PC-3 (cell line): ENCODE measurements at regions not wholly inside any gene's neighbourhood (a gene's known extent, or its start where the extent isn't known, plus 50 kb on each side); places are given as distances from the start of the nearest gene placed in this dataset.

Experiments used
- ATAC-seq: fragments of 200-7000 bp; cut with Tn5 transposase; 2 replicates; pipeline ENCODE4 v1.9.1; 2020; ENCODE audit warnings: mild to moderate bottlenecking, moderate library complexity
- BruUV-seq: library from RNA; stranded (reverse); fragments of 400-500 nt; replicated peaks from 2 replicates; lab custom pipeline; 2021; lab: Mats Ljungman, UMichigan
- CTCF ChIA-PET: fragments of 300-600 bp; sonication (Branson Sonifier 250); formaldehyde crosslinking; loops from one replicate; lab custom pipeline; 2022; ENCODE audit warnings: antibody characterized with exemption; lab: Charles Lee
- POLR2A ChIA-PET: fragments of 300-600 bp; sonication (Branson Sonifier 250); formaldehyde crosslinking; loops from one replicate; lab custom pipeline; 2022; ENCODE audit warnings: antibody characterized with exemption; ENCODE audit not compliant: unreplicated experiment; lab: Charles Lee
- DNase-seq: peaks from one replicate; pipeline ENCODE4 v3.0.0-alpha.2; 2015
- H2AFZ ChIP-seq: fragments of 300-600 bp; sonication (generic); 2 replicates; pipeline ENCODE4 v1.6.0; 2016; ENCODE audit warnings: antibody characterized with exemption, low read length
- H3F3A ChIP-seq: fragments of 300-600 bp; sonication (generic); one replicate; pipeline ENCODE4 v1.6.0; 2017; ENCODE audit warnings: antibody characterized with exemption, low read length, control low read depth, mild to moderate bottlenecking; ENCODE audit not compliant: unreplicated experiment
- H3K27ac ChIP-seq: fragments of 300-600 bp; sonication (generic); 2 replicates; pipeline ENCODE4 v1.5.1; 2016; ENCODE audit warnings: mild to moderate bottlenecking, low read length
- H3K27me3 ChIP-seq: fragments of 300-600 bp; sonication (generic); 2 replicates; pipeline ENCODE4 v1.6.1; 2016; ENCODE audit warnings: low read length, mixed read lengths
- H3K36me3 ChIP-seq: fragments of 300-600 bp; sonication (generic); 2 replicates; pipeline ENCODE4 v1.6.1; 2016; ENCODE audit warnings: low read depth, mixed run types, low read length, mixed read lengths
- H3K4me1 ChIP-seq: fragments of 300-600 bp; sonication (generic); 2 replicates; pipeline ENCODE4 v1.5.1; 2016; ENCODE audit warnings: low read length; ENCODE audit not compliant: insufficient read depth
- H3K4me2 ChIP-seq: fragments of 300-600 bp; sonication (generic); 2 replicates; pipeline ENCODE4 v1.6.0; 2016; ENCODE audit warnings: low read length
- H3K4me3 ChIP-seq: fragments of 300-600 bp; sonication (generic); 2 replicates; pipeline ENCODE4 v1.5.1; 2016; ENCODE audit warnings: mild to moderate bottlenecking, low read length, mixed read lengths
- H3K79me2 ChIP-seq: fragments of 300-600 bp; sonication (generic); 2 replicates; pipeline ENCODE4 v1.6.1; 2017; ENCODE audit warnings: low read length, mixed read lengths
- H3K9ac ChIP-seq: fragments of 300-600 bp; sonication (generic); 2 replicates; pipeline ENCODE4 v1.6.0; 2016; ENCODE audit warnings: mild to moderate bottlenecking, low read length
- H3K9me2 ChIP-seq: fragments of 300-600 bp; sonication (generic); replicated peaks from 2 replicates; pipeline ENCODE4 v1.6.1; 2016; ENCODE audit warnings: mixed run types, low read length, mixed read lengths
- H3K9me3 ChIP-seq: fragments of 300-600 bp; sonication (generic); 2 replicates; pipeline ENCODE4 v1.6.1; 2016; ENCODE audit warnings: low read length, mixed read lengths
- H4K20me1 ChIP-seq: fragments of 300-600 bp; sonication (generic); 2 replicates; pipeline ENCODE4 v1.6.1; 2016; ENCODE audit warnings: low read length, mixed read lengths
- EZH2 ChIP-seq: fragments of 300-600 bp; sonication (generic); IDR thresholded peaks from one replicate; pipeline ENCODE4 v1.6.1; 2017; ENCODE audit warnings: antibody characterized with exemption, mild to moderate bottlenecking, low read length; ENCODE audit not compliant: unreplicated experiment
- EZH2phosphoT487 ChIP-seq: fragments of 300-600 bp; sonication (generic); IDR thresholded peaks from 2 replicates; pipeline ENCODE4 v1.6.1; 2018; ENCODE audit warnings: mild to moderate bottlenecking, antibody characterized with exemption, low read length, borderline replicate concordance
- intact Hi-C: fragments of 100-400 bp; cut with micrococcal nuclease; formaldehyde crosslinking; loops from 2 replicates; pipeline ENCODE4 v1.9.0; 2023
- TF ChIP-seq, protein P1 (sequence below): fragments of 300-600 bp; sonication (generic); conservative IDR thresholded peaks from 2 replicates; pipeline ENCODE4 v1.5.1; 2017; ENCODE audit warnings: antibody characterized with exemption, low read depth, mild to moderate bottlenecking, low read length

- no peaks in the 10 kb centered on the region for H3K27me3 ChIP-seq
- TF ChIP-seq EZH2, result no peak
- no peak for TF ChIP-seq EZH2phosphoT487
- TF ChIP-seq, protein P1, sequence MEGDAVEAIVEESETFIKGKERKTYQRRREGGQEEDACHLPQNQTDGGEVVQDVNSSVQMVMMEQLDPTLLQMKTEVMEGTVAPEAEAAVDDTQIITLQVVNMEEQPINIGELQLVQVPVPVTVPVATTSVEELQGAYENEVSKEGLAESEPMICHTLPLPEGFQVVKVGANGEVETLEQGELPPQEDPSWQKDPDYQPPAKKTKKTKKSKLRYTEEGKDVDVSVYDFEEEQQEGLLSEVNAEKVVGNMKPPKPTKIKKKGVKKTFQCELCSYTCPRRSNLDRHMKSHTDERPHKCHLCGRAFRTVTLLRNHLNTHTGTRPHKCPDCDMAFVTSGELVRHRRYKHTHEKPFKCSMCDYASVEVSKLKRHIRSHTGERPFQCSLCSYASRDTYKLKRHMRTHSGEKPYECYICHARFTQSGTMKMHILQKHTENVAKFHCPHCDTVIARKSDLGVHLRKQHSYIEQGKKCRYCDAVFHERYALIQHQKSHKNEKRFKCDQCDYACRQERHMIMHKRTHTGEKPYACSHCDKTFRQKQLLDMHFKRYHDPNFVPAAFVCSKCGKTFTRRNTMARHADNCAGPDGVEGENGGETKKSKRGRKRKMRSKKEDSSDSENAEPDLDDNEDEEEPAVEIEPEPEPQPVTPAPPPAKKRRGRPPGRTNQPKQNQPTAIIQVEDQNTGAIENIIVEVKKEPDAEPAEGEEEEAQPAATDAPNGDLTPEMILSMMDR, result no peak
- no peaks in the 10 kb centered on the region for H3K36me3 ChIP-seq
- H3K4me1 ChIP-seq, result no peaks in the 10 kb centered on the region
- ATAC-seq, result no peak
- ChIA-PET POLR2A (no interaction called here), CTCF (no interaction called here)
- H4K20me1 ChIP-seq, result no peaks in the 10 kb centered on the region
- no peak overlapping the region for H3K4me3 ChIP-seq
- no peak overlapping the region for H3K4me2 ChIP-seq
- no peaks in the 10 kb centered on the region for H3K9me3 ChIP-seq
- no peak overlapping the region for H2AFZ ChIP-seq
- intact Hi-C loops, result no loop called here
- no TSS peak for BruUV-seq
- DNase-seq, result peak; percentile 3
- no peaks in the 10 kb centered on the region for H3K9me2 ChIP-seq
- H3F3A ChIP-seq, result no peaks in the 10 kb centered on the region
- H3K9ac ChIP-seq, result no peak overlapping the region
- no peaks in the 10 kb centered on the region for H3K79me2 ChIP-seq
- H3K27ac ChIP-seq, result no peak overlapping the region
These were observed 1492.9 kb upstream of the C9orf72 start for GRCh38 chr9:29066141-29066640.

DNA sequence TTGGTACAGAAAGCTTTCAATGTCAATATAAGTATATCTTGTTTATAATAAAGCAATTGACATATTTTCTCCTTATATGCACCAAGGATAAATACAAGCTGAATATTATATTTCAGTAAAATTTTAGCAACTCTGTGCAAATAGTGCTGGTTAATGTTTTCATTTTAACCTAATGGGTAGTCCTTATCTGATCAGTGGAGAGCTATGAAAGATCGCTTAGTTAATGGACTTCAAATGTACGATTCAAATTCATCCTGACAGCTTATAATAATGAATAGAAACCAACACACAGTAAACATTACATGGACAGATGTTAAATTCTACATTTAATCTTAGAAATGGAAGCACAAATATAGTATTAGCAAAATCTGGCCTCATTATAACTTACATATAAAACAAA is 1495.2 kb upstream of the C9orf72 start:
- no peak overlapping the region for H2AFZ ChIP-seq
- BruUV-seq, result no TSS peak
- ATAC-seq (no peak), DNase-seq (no peak)
- TF ChIP-seq EZH2phosphoT487 (no peak), EZH2 (no peak)
- TF ChIP-seq, protein P1, result no peak
- POLR2A ChIA-PET, result no interaction called here
- no peak overlapping the region for H3K4me2 ChIP-seq
- no peaks in the 10 kb centered on the region for H3K9me3 ChIP-seq
- H3F3A ChIP-seq, result no peaks in the 10 kb centered on the region
- no peaks in the 10 kb centered on the region for H3K79me2 ChIP-seq
- H3K27me3 ChIP-seq, result no peaks in the 10 kb centered on the region
- H3K4me1 ChIP-seq, result no peaks in the 10 kb centered on the region
- H3K36me3 ChIP-seq, result no peaks in the 10 kb centered on the region
- H3K27ac ChIP-seq, result no peak overlapping the region
- no peak overlapping the region for H3K4me3 ChIP-seq
- no peaks in the 10 kb centered on the region for H3K9me2 ChIP-seq
- intact Hi-C loops, result no loop called here
- H4K20me1 ChIP-seq, result no peaks in the 10 kb centered on the region
- CTCF ChIA-PET, result no interaction called here
- H3K9ac ChIP-seq, result no peak overlapping the region

GRCh38 chr9:29069376-29069775 is 1496.1 kb upstream of the C9orf72 start:
- ChIA-PET POLR2A (no interaction called here), CTCF (no interaction called here)
- no peak overlapping the region for H3K9ac ChIP-seq
- no peaks in the 10 kb centered on the region for H3K9me3 ChIP-seq
- no peaks in the 10 kb centered on the region for H3K27me3 ChIP-seq
- H3K9me2 ChIP-seq, result no peaks in the 10 kb centered on the region
- intact Hi-C loops, result no loop called here
- H2AFZ ChIP-seq, result no peak overlapping the region
- no peaks in the 10 kb centered on the region for H3K4me1 ChIP-seq
- H3K27ac ChIP-seq, result no peak overlapping the region
- ATAC-seq, result no peak
- H3K4me3 ChIP-seq, result no peak overlapping the region
- no peaks in the 10 kb centered on the region for H3K36me3 ChIP-seq
- H3K79me2 ChIP-seq, result no peaks in the 10 kb centered on the region
- H4K20me1 ChIP-seq, result no peaks in the 10 kb centered on the region
- BruUV-seq, result no TSS peak
- H3F3A ChIP-seq, result no peaks in the 10 kb centered on the region
- no peak overlapping the region for H3K4me2 ChIP-seq
- TF ChIP-seq EZH2, result no peak
- no peak for TF ChIP-seq EZH2phosphoT487
- TF ChIP-seq, protein P1, result no peak
- no peak for DNase-seq
